ENCODE measurements at regions not wholly inside any gene's neighbourhood (a gene's known extent, or its start where the extent isn't known, plus 50 kb on each side); places are given as distances from the start of the nearest gene placed in this dataset.

DNA sequence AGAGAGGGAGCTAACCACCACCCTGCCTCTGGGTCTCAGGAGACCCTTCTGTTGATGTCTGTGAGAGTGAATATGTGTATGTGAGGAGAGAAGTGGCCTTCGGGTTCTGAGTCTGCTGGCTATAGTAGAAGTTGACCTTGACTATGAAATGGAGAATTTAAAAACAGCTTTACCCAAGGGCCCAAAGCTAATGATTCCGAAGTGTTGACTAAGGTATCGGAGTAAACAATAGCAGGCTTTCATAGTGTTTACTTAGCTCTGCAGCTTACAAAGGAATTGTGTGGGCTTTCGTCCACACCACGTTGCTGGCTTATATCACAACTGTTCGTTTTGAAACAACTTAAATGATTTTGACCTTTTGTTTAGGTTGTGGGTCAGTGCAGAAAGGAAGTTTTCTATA is 126.5 kb upstream of the JAG1 start (continued):
- TF ChIP-seq, protein P1, sequence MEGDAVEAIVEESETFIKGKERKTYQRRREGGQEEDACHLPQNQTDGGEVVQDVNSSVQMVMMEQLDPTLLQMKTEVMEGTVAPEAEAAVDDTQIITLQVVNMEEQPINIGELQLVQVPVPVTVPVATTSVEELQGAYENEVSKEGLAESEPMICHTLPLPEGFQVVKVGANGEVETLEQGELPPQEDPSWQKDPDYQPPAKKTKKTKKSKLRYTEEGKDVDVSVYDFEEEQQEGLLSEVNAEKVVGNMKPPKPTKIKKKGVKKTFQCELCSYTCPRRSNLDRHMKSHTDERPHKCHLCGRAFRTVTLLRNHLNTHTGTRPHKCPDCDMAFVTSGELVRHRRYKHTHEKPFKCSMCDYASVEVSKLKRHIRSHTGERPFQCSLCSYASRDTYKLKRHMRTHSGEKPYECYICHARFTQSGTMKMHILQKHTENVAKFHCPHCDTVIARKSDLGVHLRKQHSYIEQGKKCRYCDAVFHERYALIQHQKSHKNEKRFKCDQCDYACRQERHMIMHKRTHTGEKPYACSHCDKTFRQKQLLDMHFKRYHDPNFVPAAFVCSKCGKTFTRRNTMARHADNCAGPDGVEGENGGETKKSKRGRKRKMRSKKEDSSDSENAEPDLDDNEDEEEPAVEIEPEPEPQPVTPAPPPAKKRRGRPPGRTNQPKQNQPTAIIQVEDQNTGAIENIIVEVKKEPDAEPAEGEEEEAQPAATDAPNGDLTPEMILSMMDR (IDR thresholded peaks at IDR 0.05 in 2 of 3, conservative IDR thresholded peaks at IDR 0.05 in 1 of 3; ENCODE audit: control insufficient read depth in 2 of 3, extremely low read depth in 1 of 3, insufficient read depth in 1 of 3, low read depth in 3 of 3, low read length in 3 of 3), result no peak

DNA sequence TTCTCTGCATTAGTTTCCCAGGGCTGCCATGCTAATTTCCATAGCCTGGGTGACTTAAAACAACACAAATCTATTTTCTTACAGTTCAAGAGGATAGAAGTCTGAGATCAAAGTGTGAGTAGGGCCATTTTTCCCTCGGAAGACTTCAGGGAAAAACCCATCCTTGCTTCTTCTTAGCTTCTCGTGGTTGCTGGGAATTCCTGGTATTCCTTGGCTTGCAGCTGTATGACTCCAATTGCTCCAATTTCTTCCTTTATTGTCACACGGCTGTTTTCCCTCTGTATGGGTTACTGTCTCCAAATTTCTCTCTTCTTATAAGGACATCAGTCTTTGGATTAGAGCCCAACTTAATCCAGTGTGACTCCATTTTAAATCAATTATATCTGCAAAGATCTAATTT is 128.4 kb upstream of the JAG1 start:
- no peak overlapping the region for H3K9ac ChIP-seq (ENCODE audit: control insufficient read depth, insufficient read depth, low read length)
- SMC1A ChIA-PET (ENCODE audit: uncharacterized antibody, unreplicated experiment), result no interaction called here
- CTCF ChIA-PET, result no interaction called here
- in situ Hi-C loops (cut with MboI), result no loop called here
- ATAC-seq (no peak), DNase-seq (ENCODE audit: low read depth, low spot score) (no peak), FAIRE-seq (no peak)
- BruUV-seq (replicated peaks), result no TSS peak
- intact Hi-C loops (cut with micrococcal nuclease; ENCODE audit: unreplicated experiment), result no loop called here
- no peaks in the 10 kb centered on the region; the same call in 2 of the 3 replicates for H3K9me3 ChIP-seq (replicated peaks; ENCODE audit: control insufficient read depth, insufficient read depth, low read length)
- no peak overlapping the region for H3K4me2 ChIP-seq (ENCODE audit: control insufficient read depth, insufficient read depth)
- H2AFZ ChIP-seq (ENCODE audit: control insufficient read depth, low read depth, low read length), result no peak overlapping the region
- no peaks in the 10 kb centered on the region for H3K27me3 ChIP-seq (replicated peaks in 1 of 2; ENCODE audit: control insufficient read depth in 2 of 2, insufficient read depth in 2 of 2, low read length in 1 of 2)
- H3K4me1 ChIP-seq (ENCODE audit: control insufficient read depth, insufficient read depth, low read length), result no peaks in the 10 kb centered on the region
- no peaks in the 10 kb centered on the region for H3K36me3 ChIP-seq (ENCODE audit: control insufficient read depth in 2 of 2, insufficient read depth in 2 of 2, low read length in 1 of 2)
- H4K20me1 ChIP-seq (ENCODE audit: control insufficient read depth, insufficient read depth), result no peaks in the 10 kb centered on the region
- H3K4me3 ChIP-seq, result no peak overlapping the region
- no peak overlapping the region for H3K27ac ChIP-seq (ENCODE audit: control insufficient read depth, insufficient read depth)
- WGBS (ENCODE audit: insufficient coverage, insufficient replicate concordance, low lambda C conversion rate, missing lambda C conversion rate), result 6% methylated on average over 3 of the region's 3 CpGs
- RAD21 ChIA-PET (ENCODE audit: unreplicated experiment), result interaction anchor here (1.0 kb wide), 1 partner anchor 465 kb away, joined by 3 read pairs; no protein-coding TSS in a partner anchor
- POLR2A ChIA-PET, result no interaction called here
- H3K79me2 ChIP-seq (ENCODE audit: control insufficient read depth, insufficient read depth, low read length), result no peaks in the 10 kb centered on the region
- TF ChIP-seq RUNX3 (IDR thresholded peaks at IDR 0.05; ENCODE audit: low read length) (no peak), SP1 (IDR thresholded peaks at IDR 0.05; ENCODE audit: low read depth, low read length) (no peak), POLR2A (IDR thresholded peaks at IDR 0.05; ENCODE audit: low read depth, low read length) (no peak)
- TF ChIP-seq, protein P2, sequence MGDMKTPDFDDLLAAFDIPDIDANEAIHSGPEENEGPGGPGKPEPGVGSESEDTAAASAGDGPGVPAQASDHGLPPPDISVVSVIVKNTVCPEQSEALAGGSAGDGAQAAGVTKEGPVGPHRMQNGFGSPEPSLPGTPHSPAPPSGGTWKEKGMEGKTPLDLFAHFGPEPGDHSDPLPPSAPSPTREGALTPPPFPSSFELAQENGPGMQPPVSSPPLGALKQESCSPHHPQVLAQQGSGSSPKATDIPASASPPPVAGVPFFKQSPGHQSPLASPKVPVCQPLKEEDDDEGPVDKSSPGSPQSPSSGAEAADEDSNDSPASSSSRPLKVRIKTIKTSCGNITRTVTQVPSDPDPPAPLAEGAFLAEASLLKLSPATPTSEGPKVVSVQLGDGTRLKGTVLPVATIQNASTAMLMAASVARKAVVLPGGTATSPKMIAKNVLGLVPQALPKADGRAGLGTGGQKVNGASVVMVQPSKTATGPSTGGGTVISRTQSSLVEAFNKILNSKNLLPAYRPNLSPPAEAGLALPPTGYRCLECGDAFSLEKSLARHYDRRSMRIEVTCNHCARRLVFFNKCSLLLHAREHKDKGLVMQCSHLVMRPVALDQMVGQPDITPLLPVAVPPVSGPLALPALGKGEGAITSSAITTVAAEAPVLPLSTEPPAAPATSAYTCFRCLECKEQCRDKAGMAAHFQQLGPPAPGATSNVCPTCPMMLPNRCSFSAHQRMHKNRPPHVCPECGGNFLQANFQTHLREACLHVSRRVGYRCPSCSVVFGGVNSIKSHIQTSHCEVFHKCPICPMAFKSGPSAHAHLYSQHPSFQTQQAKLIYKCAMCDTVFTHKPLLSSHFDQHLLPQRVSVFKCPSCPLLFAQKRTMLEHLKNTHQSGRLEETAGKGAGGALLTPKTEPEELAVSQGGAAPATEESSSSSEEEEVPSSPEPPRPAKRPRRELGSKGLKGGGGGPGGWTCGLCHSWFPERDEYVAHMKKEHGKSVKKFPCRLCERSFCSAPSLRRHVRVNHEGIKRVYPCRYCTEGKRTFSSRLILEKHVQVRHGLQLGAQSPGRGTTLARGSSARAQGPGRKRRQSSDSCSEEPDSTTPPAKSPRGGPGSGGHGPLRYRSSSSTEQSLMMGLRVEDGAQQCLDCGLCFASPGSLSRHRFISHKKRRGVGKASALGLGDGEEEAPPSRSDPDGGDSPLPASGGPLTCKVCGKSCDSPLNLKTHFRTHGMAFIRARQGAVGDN (IDR thresholded peaks at IDR 0.05), result no peak
- TF ChIP-seq, protein P3, sequence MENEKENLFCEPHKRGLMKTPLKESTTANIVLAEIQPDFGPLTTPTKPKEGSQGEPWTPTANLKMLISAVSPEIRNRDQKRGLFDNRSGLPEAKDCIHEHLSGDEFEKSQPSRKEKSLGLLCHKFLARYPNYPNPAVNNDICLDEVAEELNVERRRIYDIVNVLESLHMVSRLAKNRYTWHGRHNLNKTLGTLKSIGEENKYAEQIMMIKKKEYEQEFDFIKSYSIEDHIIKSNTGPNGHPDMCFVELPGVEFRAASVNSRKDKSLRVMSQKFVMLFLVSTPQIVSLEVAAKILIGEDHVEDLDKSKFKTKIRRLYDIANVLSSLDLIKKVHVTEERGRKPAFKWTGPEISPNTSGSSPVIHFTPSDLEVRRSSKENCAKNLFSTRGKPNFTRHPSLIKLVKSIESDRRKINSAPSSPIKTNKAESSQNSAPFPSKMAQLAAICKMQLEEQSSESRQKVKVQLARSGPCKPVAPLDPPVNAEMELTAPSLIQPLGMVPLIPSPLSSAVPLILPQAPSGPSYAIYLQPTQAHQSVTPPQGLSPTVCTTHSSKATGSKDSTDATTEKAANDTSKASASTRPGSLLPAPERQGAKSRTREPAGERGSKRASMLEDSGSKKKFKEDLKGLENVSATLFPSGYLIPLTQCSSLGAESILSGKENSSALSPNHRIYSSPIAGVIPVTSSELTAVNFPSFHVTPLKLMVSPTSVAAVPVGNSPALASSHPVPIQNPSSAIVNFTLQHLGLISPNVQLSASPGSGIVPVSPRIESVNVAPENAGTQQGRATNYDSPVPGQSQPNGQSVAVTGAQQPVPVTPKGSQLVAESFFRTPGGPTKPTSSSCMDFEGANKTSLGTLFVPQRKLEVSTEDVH (IDR thresholded peaks at IDR 0.05; ENCODE audit: low read depth, partially characterized antibody), result no peak

Data from GM12878 (cell line).